ENCODE measurements at regions not wholly inside any gene's neighbourhood (a gene's known extent, or its start where the extent isn't known, plus 50 kb on each side); places are given as distances from the start of the nearest gene placed in this dataset.

- DNase-seq, result no peak
- Histone ChIP-seq H2BK12ac (ENCODE audit: insufficient read length, low read depth, low read length) (no peak overlapping the region), H3T11ph (ENCODE audit: low read length) (no peak overlapping the region), H4K5ac (ENCODE audit: insufficient read length, low read depth, low read length) (no peak overlapping the region), H2BK5ac (ENCODE audit: insufficient read length, low read length) (no peak overlapping the region), H3K27ac (ENCODE audit: insufficient read length, low read depth, low read length) (no peak overlapping the region), H3K79me2 (ENCODE audit: insufficient read depth, low read length) (peaks cover 3% of the 10 kb centered on the region; the same call in 1 of the 2 replicates), H4K8ac (replicated peaks; ENCODE audit: insufficient read length, low read depth, low read length) (no peak overlapping the region), H4K91ac (ENCODE audit: insufficient read length, low read depth, low read length) (no peak overlapping the region), H3K27me3 (ENCODE audit: insufficient read depth, low read length) (no peaks in the 10 kb centered on the region; the same call in 1 of the 2 replicates), H2BK15ac (ENCODE audit: low read depth, low read length) (no peak overlapping the region), H2AK5ac (ENCODE audit: insufficient read length, low read length) (no peak overlapping the region), H3K23me2 (ENCODE audit: insufficient read length, low read depth, low read length, poor library complexity, severe bottlenecking) (peaks cover 4% of the 10 kb centered on the region), H3K4me1 (ENCODE audit: insufficient read depth, low read length) (peaks cover 5% of the 10 kb centered on the region; the same call in 1 of the 2 replicates), H3K79me1 (ENCODE audit: insufficient read depth, low read depth, low read length, poor library complexity, severe bottlenecking) (no peaks in the 10 kb centered on the region), H2AFZ (ENCODE audit: low read length) (no peak overlapping the region), H3K23ac (ENCODE audit: insufficient read length, low read depth, low read length) (no peak overlapping the region), H3K56ac (ENCODE audit: insufficient read length, low read depth, low read length) (no peak overlapping the region), H2BK120ac (ENCODE audit: low read depth, low read length, poor library complexity, severe bottlenecking) (no peak overlapping the region), H3K9ac (ENCODE audit: extremely low read depth, insufficient read length, low read length) (no peak overlapping the region), H3K18ac (ENCODE audit: insufficient read length, low read depth, low read length) (no peak overlapping the region), H3K4me2 (ENCODE audit: insufficient read depth, insufficient read length, low read length) (no peak overlapping the region), H3K4ac (ENCODE audit: low read depth, low read length) (no peak overlapping the region), H2BK20ac (ENCODE audit: low read depth, low read length, poor library complexity, severe bottlenecking) (no peak overlapping the region), H3K9me3 (ENCODE audit: control insufficient read depth, low read depth, low read length) (no peaks in the 10 kb centered on the region), H3K14ac (ENCODE audit: insufficient read depth, low read length) (no peak overlapping the region), H4K20me1 (ENCODE audit: control insufficient read depth, insufficient read depth, insufficient read length) (no peaks in the 10 kb centered on the region)
- peak overlapping the region in 1 of 2 experiments; percentile 83; a peak in 3 of 5 replicates for H3K4me3 Mint-ChIP-seq
- H3K9me3 Mint-ChIP-seq, result no peaks in the 10 kb centered on the region; a peak in 1 of 5 replicates
- peaks cover 21 to 30% of the 10 kb centered on the region in 2 experiments for H3K4me1 Mint-ChIP-seq
- TF ChIP-seq CTCF (conservative IDR thresholded peaks at IDR 0.05), result no peak
- peak overlapping the region in 1 of 3 experiments; percentile 38; a peak in 3 of 7 replicates for H3K27ac Mint-ChIP-seq
- WGBS (ENCODE audit: extremely low coverage, insufficient read length, low lambda C conversion rate), result no CpG with 5 or more reads among the region's 22 CpGs
- H3K27me3 Mint-ChIP-seq (ENCODE audit: low read depth), result peaks cover 31% of the 10 kb centered on the region
- H3K36me3 Mint-ChIP-seq (ENCODE audit: insufficient read depth in 1 of 3, low read depth in 3 of 3), result peaks cover 4 to 8% (median 7%) of the 10 kb centered on the region in 3 experiments; a peak in 5 of 7 replicates
These were observed 54.7 kb upstream of the CIBAR2 start for GRCh38 chr16:85166699-85167588.

Measured in H9 (cell line).